NCI-H345 treated with DMSO at 0.1 percent for 48 hours (cell line): ENCODE measurements at regions not wholly inside any gene's neighbourhood (a gene's known extent, or its start where the extent isn't known, plus 50 kb on each side); places are given as distances from the start of the nearest gene placed in this dataset.
A peak's percentile ranks its signal among the peaks of the same experiment; 100 is the strongest.

ENCODE experiments used
- DNase-seq: peaks from one replicate; lab custom pipeline; 2025; ENCODE audit not compliant: unreplicated experiment; lab: John Stamatoyannopoulos, UW

DNA sequence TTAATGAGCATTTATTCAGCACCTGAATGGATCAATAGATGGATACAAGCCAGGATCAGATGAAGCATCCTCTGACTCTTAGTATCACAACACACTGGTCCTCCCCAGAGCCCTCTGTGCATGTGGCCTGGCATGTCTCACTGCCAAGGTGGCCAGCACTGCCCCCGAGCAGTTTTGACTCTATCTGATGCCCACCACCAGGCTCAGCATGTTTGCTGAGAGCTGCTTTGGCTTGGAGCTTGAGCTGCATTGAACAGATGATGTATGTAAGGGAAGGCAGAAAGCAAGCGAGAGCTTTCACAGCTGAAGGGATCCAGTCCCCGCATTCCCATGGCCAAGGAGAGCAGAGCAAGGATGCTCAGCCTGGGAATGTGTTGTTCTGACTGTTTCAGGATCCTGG lies 320.3 kb downstream of the BUD13 start:
- no peak for DNase-seq

DNA sequence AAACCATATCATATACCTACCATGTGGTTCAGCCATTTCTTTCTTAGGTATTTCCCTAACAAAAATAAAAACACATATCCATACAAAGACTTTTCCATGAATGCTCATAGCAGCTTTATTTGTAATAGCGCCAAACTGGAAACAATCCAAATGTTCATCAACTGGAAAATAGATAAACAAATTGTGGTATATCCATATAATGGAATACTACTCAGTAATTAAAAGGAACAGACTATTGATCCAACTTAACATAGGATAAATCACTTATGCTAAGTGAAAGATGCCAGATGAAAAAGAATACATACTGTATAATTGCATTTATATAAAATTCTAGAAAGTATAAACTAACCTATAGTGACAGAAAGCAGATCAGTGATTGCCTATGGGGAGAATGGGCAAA lies 323.3 kb downstream of the BUD13 start:
- DNase-seq = no peak

DNA sequence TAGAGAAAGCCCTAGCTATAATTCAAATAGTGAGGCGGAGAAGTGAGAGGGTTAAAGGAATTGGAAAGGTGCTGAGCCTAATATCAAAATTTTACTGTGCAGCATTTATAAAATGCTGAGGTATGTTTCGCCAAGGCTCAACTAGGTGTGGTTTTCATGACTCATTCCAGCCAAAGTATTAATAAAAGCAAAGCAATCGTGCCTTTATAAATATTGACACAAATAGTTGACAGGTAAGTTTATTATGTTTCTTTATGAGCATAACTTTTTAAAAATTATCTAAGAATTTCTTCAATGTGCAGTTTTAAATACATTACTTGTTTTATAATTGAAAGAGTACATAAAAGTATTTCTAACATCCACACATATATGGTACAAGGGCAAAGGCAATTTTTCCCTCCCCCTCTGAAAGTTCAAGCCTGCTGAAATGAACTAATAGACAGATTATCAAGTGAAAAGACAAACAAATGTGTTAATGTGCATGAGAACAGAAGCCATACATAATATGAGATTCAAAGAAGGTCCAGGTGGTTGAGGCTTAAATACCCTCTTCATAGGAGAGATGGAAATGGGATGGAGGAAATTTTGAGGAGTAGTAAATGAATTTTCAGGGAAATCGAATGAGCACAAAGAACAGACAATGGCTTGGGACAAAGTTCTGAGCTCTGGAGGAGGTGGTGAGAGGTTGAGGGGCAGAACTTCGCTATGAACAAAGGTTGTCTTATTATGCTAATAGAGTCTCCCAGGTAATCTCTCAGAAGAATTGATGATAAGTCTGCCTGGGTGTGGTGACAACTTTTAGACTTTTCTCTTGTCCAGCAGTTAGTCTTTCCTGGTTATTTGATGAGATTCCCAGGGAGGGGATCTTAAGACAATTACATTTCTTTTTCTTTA lies 326.5 kb downstream of the BUD13 start:
- DNase-seq = no peak

DNA sequence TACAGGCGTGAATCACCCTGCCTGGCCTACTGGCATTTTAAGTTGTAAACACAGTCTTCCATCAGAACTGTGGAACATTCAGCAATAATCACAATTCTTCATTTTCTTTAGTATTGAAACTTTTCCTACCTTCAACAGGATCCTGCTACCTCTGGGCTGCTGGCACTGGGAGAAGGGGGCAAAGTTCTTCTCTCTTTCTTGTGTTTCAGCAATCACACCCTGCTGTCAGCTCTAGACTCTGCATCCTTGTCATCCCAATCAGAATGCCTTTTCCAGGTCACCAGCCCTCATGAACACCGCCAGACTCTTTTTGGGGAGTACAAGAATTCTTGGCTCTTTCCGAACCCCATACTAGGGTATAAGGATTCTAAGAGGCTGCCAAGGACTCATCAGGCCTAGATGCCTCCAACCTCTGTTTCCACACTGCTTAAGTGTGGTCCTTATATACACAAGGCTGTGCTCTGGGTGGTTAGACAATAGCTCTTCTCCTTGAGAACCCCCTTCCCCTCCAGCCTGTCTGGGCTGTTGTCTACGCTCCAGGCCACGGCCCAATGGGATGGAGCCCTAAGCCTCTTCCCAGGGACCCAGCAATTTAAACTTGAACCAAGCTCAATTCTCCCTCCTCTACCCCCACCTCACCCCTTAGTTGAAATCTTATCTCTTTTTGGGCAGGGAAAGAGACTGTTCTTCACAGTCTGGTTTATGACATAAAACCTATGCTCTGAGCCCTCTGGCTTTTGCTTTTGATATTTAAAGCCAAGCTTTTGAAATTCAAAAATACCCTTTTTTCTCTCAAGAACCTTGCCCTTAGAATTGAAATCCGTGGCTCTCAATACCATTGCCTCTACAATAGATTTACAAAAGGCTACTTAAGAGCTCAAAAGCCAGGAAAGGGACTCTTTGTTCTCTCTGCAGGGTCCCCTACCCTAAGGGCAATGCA lies 327.4 kb downstream of the BUD13 start:
- DNase-seq = peak; percentile 25

DNA sequence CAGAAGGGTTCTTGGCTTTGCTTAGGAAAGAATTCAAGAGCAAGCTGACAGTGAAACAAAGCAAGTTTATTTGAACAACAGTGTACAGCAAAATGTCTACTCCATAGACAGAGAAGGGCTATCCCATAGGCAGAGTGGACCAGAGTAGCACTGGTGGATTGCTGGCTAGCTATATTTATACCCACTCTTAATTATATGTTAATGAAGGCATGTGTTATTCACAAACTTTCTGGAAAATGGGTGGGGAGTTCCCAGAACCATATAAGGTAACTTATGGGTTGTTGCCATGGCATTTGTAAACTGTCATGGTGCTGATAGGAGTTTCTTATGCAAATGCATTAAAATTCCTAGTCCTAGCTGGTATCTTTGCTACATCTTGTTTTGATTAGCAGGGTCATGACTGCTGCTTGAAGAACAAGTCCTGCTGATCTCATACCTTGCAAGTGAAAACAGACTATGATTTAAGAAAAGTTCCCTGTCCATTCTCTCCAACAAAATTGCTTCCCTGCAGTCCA lies 330.5 kb downstream of the BUD13 start:
- no peak for DNase-seq

DNA sequence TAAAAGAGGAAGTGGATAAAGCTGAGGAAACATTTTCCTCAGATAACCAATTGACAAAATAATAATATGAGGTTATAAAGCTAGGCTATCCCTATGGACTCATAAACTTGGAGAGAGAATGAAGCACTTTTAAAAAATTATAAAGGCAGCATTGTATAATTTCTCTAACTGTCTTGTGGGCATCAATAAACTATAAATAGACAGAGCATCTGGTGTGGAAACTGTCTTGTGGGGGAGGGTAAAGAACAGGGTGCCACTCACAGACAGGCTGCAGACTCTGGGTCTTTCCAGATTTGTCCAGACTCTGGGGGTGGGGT lies 333.5 kb downstream of the BUD13 start:
- DNase-seq = no peak

DNA sequence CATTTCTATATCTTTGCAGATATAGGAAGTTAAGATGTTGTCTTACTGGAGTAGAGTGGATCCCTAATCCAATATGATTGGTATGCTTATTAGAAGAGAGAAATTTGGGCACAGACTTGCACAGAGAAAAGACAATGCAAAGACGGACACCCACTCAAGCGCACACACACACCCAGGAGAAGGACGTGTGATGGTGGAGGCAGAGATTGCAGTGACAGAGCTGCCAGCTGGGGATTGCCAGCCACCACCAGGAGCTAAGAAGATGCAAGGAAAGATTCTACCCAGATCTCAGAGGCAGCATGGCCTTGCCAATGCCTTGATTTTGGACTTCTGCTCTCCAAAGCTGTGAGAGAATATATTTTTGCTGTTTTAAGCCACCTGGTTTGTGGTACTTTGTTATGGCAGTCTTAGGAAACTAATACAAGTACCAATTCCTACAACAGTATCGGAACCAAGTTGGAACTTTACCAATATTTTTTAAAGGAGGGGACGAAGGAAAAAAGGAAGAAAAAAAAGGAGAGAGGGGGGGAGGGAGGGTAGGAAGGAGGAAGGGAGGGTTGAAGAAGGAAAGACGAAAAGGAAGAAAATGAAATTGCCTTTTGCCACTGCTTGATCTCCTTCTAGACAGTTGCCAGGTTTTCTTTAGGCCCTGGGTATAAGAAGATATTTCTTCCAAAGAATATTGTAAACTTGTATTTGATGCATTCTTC lies 334.0 kb downstream of the BUD13 start:
- no peak for DNase-seq

DNA sequence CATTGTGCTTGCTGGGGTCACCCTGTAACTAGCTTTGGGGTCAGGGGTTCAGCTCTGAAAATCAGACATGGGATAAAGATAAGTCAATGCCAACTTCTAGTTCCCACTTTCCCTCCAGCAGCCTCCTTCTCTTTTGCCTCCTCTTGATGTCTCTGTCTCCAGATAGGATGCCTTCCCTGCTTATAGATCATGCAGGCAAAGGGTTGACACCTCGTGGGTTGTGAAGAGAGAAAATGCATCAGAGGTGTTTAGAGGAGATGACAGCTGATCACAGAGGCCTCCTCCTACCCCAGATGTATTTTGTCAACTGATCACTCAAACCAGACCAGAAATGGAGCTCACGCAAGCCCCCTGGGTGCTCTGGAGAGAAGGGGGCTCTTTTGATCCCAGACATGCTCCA lies 337.8 kb downstream of the BUD13 start:
- DNase-seq = no peak

DNA sequence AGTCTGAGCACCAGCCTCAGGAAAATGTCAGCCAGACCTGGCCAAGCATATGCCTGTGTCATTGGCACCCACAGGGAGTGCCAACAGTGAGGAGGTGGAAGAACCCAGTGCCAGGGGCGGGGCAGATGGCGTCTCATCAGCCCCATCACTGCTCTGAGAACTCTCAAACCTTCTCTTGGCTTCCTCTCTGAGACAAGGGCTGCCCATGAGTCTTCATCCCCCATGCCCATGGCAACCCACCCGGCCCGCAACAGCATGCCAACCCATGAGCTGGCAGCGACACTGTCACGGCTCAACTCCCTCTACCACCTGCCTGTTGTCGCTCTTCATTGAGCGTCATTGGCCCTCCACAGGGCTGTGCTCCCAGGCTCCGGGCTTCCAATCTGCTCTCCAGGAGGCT lies 340.5 kb downstream of the BUD13 start:
- no peak for DNase-seq

DNA sequence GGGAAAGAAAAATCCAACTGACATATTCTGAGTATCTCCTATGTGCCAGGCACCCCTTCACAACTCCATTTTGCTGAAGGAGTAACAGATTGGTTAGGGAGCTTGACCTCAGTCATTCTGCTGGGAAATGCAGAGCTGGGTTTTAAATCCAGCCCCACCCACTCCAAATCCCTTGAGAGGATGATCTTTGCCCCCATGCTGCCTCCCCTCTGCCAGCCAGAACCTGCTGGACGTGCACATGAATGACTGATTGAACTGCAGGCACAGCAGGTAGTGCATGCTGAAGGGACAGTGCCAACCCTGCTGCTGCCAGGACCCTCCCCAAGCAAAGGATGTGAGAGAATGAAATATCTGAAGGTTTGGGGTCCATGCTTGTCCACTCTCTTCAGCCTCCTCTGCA lies 340.9 kb downstream of the BUD13 start:
- DNase-seq = no peak

DNA sequence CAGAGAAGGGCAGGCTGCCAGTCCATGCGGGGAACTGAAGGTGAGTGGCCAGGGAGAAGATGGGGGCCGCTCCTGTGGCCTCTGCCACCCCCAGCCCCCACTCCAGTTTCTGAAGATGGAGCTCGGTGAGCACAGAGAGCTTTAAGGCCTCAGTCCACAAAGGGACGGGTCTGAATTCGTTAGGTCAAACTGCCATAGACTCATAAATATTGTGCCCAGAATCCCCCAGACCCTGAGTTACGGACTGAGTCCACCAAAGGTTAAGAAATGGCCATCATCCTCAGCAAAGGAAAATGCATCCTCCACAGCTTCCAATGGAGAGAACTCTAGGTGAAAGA lies 344.2 kb downstream of the BUD13 start:
- DNase-seq = no peak

DNA sequence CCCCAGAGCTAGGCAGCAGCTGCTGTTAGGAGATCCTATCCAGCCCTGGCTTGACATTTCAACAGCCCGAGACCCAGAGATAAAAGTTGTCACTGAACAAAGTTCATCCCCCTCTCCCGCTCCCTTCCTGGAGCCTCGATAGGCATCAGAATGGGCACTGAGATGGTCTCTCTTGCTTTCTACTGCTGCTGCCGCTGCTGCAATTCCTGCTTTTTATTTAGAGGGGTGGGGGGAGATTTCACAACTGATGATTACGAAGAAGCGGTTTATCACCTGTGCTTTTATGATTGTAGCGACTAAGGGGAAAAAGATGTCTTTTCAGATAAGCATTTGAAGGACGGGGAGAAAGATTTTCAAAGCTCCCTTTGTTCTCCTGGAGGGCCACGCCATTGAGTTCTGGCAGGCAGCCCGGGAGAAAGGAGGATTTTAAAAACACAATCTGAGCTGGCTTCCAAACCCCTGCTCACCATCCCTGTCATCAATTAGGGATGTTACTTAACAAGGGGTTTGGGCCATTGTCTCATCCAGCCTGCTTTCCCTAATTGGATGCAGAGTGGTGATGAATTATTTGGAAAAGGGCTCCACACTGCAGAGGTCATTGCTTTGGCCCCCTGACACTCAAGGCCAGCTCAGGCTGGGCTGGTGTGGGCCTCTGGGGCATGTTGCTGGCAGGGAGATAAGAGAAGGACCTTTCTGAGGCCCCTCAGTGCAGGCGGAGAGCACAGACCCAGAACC lies 344.7 kb downstream of the BUD13 start:
- DNase-seq = peak; percentile 74

DNA sequence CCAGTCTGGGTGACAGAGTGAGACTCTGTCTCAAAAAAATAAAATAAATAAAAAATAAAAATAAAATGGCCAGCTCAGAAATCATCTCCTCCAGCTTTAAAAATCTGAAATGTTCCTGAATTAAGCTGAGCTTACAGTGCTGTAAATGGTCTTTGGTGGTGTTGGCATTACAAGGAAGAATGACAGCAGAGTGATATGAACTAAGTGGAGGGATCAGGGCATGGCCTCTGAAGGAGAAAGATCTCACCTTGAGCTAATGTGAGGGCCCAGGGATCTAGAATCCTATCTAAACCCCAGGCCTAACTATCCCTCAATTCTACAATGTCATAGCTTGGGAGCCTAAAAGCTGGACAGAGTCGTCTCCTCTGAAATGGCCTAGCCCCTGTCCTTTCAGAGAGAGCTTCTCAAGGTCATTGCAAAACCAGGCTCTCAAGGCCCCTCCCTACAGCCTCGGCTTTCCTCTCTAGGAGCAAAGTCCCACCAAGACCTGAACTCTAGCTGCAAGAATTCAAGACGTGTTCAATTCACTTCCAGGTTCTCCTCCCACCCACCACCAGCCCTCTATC lies 345.4 kb downstream of the BUD13 start:
- DNase-seq = no peak

DNA sequence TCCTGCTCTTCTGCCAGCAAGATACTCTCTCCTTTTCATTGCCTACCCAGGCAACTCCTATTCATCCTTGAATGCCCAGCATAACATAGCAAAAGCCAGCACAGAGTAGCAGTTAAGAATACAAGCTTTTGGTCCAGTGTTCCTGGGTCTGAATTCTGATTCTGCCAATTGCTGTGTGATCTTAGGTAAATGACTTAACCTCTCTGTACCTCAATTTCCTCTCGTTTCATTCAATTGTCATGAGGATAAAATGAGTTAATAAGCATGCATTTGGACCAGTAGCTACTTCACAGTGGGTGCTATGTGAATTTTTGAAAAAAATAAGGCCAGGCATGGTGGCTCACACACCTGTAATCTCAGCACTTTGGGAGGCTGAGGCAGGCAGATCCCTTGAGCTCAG lies 346.0 kb downstream of the BUD13 start:
- DNase-seq = no peak

DNA sequence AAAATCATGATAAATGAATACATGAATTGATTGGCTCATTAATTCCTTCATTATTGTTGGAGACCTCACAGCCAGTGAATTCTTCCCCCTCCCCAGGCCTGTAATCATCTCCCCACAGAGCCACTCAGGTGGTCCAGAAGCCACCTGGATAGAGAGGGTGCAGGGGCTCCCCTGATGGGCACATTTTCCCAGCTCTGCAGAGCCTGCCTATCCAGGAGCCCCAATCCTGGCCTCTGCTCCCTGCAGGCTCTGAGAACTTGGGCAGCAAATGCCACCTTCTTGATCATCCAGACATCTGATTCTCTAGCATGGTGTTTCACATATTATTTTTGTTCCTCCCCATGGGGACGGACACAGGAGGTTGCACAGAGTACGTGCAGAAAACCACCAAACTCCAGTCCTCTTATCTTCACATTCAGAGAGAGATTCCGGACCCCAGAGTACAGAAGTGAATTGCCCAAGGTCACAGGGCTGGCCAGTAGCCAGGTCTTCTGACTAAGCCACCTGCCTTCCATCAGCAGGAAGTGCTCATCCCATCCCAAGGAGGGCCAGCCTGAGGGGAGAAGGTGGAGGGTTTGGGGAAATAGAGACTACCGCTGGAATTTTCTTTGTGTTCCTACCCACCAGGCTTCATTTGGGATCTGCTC lies 348.0 kb downstream of the BUD13 start:
- DNase-seq = no peak

DNA sequence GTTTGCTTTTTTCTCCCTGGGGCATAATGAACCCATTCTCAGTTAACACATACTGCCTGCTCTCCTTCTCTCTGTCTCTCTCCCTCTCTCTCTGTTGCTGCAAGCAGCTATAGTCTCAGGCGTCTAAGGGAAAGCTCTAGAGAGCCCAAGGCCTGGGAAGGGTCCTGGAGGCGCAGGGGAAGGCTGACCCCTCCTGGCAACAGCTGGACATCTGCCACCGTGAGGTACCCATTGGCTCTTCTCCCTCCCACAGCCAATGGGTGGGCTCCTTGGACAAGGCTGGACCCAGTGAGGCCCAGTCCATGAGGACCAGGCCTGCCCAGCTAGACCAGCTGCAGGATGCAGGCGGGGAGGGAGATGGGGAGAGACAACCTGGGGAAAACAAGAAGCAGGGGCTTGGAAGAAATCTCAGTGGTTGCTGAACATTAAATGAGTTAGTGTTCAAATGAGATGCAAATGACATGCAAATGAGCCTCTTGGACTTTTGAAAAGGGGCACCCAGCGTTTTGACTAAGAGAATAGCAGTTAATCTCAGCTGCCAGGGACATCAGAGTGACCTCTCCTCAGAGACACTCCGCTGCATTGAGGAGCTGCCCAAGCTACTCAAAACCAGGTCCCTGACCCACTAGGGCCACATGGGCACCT lies 349.7 kb downstream of the BUD13 start:
- no peak for DNase-seq

DNA sequence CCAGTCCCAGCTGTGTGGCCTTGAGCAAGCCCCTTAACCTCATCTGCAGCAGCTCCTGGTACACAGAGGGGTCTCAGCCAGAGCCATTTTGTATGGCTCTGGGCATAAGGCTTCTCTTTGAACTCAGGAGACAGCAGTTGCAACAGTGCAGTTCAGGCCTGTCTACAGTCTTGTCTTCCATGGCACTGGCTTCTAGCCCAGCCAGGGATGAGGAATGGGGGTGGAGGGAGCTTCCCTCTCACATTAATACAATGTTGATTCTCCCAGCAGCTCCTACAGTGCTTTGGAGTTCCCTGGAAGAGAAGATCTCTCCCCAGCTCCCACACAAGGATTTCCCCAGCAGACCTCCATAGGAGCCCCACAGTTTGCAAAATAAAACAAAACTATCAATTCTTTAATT lies 350.2 kb downstream of the BUD13 start:
- DNase-seq = no peak

DNA sequence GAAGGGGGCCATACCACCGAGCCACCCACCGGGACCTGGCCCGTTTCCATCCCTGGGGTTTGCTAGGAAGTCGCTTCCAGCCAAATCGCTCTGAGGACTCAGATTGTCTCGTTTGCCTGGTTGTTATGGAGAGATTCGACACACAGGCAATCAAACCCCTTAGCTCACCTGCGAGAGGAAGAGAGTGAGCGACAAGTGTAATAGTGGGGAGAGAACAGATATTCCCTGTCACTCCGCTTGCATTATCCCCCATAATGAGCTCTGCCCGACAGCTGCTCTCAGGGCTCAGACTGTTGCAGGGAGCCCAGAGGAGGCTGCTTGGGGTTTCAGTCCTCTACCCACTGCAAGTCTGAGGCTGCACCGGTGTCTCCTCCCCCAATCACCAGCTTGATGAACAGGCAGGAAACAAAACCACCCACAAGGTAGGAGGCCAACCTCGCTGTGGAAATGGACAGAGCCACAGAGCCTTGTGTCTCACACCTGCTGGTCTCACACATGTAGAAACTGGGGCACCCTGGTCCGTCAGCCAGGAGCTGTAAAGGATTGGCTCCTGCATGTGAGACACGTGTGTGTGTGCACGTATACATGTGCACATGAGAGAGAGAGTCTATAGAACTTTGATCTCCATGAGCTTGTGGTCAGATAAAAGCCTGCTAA lies 351.1 kb downstream of the BUD13 start:
- no peak for DNase-seq
